Astrocyte of the hippocampus (primary cell): ENCODE measurements at regions not wholly inside any gene's neighbourhood (a gene's known extent, or its start where the extent isn't known, plus 50 kb on each side); places are given as distances from the start of the nearest gene placed in this dataset.
A peak's percentile ranks its signal among the peaks of the same experiment; 100 is the strongest.

Experiments used
- DNase-seq: peaks from one replicate; pipeline ENCODE4 v3.0.0; 2011; ENCODE audit warnings: low read depth, low spot score

DNA sequence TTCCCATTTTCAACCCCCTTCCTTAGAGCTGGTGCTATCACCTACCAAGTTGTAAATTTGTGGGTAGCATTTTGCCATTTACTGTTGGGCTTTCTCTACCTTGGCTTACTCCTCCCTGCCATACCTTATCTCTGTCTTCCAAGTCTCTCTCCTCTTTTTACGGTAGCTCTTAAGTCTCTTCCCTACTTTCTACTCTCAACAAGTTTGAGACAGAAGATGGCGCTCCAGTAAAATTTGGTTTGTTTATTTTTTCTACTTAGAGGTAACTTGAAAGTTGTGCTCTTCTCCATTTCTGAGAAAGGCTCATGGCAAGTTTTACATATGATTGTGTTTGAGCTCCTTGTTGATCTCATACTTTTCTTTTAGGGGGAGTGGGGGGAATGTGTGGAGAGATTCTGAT, 1508.1 kb downstream of the TECRL start:
- no peak for DNase-seq

- peak; percentile 8 for DNase-seq
Observed at GRCh38 chr4:62899646-62900364, 1509.4 kb downstream of the TECRL start.

- DNase-seq, result no peak
Observed at GRCh38 chr4:62898115-62898514, 1511.1 kb downstream of the TECRL start.

DNA sequence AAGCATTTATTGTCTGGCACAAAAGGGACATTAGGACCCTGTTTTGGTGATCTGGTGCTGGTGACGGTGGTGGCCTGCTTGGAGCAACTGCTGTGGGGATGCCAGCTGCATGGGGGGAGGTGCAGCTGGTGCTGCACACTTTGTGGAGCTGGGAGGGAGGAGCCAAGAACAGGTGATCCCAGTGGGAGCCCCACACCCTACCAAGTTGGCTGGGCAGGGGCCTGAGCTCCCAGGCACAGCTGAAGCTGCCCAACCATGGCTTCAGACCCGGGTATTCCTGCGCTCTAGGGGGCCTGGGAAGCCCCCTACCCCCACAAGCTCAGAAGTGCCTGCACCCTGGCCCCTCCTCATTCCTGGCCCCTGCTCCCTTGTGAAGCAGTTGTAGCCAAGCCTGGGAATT, 1512.5 kb downstream of the TECRL start:
- no peak for DNase-seq

- no peak for DNase-seq
Observed at GRCh38 chr4:62881901-62882300, 1527.3 kb downstream of the TECRL start.

GRCh38 chr4:62881210-62881609, 1528.0 kb downstream of the TECRL start:
- DNase-seq, result no peak

- DNase-seq, result no peak
Observed at GRCh38 chr4:62872856-62873255, 1536.4 kb downstream of the TECRL start.

DNA sequence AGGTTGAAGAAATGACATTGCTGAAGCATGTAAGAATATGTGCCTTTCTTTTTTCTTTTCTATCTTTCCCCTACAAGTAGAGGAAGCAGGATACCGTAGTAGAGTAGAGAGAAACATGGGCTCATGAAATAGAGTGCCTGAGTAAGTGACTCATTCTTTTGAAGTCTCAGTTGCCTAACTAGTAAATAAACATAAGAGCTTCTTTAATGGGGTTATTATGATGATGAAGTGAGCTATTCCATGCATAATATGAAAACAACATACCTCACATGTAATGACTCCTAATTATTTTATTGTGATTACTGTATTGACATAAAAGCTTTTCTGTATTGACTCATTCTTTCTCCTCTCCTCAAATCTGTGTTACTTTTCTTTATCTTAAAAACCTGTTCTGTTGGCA, 1538.2 kb downstream of the TECRL start:
- DNase-seq, result no peak

DNA sequence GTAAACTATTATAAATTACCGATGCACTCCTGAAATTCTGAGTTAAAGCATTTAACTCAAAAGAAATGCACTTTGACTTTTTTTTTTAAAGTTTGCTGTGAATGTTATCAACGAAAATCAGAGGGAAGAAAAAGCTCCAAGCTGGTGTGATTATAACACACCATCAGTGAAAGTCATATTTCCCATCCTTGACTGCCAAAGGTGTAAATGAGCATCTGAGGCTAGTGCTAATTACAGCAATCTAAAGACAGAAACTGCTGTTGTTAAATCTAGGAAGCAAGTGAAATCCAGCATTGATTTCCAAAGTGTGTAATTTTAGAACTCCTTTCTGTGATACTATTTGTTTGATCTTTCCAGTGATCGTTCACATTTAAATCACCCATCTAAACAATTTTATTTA, 1538.8 kb downstream of the TECRL start:
- no peak for DNase-seq

- DNase-seq, result no peak
Observed at GRCh38 chr4:62865261-62865660, 1544.0 kb downstream of the TECRL start.

DNA sequence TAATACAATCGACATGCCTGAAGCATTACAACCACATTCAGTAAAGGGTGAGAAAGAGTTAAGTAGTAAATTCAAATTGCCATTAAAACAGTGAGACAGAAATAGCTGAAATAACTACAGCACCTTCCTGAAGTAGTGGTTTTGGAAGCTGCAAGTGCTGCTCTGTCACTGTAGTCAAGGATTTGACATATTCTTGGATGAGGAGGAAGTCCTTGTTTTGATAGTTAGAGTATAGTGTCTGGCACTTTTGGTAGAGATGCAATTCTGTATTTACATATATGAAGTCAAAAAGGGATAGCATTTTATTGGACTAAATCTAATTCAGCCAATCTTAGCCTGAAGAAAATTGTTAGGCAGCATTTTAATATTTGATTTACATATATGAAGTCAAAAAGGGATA, 1559.6 kb downstream of the TECRL start:
- DNase-seq, result no peak

DNA sequence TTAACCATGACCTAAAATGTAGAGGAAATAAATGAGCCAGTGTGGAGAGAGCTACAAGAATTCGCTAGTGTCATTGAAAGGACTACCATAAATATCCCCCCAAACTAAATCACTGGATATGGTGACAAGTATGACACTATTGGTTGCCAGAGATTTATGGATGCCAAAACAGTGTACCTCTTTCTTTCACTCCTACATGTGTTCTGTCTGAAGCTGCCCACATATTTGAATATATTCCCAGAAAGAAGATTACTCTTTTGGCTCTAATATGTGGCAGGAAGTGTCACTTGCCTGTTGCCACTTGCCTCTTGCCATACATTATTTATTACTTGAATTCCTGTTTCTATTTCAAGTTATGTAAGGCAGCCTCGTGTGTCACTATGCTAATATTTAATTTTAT, 1573.6 kb downstream of the TECRL start:
- no peak for DNase-seq

DNA sequence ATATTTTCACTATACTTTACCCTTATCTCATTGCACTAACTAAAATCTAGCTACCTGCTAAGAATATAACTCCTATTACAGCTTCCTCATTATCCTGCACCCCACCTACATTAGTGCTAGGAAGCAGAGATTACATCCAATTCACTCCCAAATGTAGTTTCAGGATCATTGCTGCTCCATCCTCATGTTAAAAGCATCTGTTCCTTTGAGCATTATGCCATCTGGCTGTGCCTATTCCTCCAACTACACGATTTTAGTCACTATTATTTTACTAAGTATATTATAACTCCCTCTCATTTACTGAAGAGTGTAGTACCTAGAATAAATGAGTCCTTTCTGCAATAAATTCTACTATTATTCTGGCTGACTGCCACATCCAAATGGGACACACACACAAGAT, 1586.9 kb downstream of the TECRL start:
- no peak for DNase-seq

DNA sequence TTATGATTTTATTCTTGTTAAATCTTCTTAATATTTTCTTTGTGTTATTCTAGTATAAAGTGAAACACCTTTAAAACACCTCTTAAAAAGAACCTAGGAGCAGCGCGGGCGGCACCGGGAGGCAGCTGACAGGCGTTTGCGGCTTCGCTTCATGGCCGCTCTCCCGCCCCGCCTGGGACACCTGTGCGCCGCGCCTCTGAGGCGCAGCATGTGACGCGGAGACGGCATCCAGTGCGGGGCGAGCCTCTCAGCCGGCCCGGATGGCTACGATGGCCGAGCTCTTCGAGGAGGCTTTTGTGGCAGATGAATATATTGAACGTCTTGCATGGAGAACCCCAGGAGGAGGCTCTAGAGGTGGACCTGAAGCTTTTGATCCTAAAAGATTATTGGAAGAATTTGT, 1592.7 kb downstream of the TECRL start:
- no peak for DNase-seq

DNA sequence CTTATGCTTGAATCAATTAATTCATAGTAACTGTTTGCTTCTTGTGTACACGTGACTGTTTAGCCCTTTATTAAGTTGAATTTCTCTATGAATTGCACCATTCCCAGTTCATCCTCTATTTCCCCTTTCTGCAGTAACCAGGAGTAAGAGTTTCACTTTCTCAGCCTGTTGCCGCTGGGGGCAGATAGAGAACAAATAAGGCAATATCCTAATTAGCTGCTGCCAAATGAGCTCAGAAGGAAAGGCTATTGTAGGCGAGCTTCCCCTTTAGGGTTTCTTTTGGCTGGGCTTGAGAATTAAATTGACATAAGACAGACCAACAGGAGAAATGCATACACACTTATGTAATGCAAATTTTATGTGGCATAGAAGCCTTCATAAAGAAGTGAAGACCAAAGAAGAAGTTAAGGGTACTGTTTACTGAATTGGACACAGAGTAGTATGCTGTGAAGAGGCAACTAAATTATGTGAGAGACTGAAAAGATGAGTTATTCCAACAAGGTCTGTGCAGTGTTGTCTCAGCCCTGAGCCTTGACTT, 1594.7 kb downstream of the TECRL start:
- DNase-seq, result no peak

DNA sequence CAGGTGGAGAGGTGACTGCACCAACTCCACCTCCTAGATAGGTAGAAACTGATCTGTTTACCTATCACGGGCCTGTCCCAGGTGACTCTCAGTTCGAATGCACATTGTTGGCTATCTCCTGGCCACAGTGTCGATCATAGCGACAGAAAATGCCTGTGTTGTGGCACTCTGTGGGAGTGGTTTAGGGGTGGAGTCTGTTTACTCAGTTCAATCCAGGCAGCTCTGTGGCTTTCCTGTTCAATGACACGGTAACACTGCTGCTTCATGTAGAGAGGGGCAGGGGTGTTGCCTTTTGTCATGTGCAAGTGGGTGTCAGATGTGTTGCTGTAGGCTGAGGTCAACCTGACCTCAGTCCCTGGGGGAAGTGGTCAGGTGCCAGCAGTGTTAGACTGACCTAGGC, 1602.4 kb downstream of the TECRL start:
- DNase-seq, result no peak

GRCh38 chr4:62804075-62804474, 1603.9 kb downstream of the ADGRL3 start:
- DNase-seq, result no peak

DNA sequence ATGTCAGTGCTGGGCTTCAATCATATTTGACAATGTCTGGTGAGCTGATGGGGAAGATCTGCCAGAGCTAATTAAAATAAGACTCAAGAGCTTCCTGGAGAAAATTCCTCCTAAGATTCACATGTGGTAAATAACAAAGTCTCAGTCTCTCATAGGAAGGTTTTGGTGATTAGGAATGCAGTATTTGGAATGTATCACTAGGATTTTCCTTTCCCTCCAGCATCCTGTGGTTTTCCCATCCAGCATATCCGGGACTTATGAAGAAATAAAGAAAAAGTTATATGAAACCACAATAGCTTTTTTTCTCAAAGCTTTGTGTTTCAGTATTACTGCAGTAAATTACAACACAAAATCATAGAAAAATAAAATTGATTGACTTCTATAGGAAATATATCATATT, 1597.1 kb downstream of the ADGRL3 start:
- DNase-seq, result peak; percentile 1

- DNase-seq, result no peak
Observed at GRCh38 chr4:62791386-62791785, 1591.3 kb downstream of the ADGRL3 start.

GRCh38 chr4:62771983-62772557, 1571.9 kb downstream of the ADGRL3 start:
- no peak for DNase-seq

DNA sequence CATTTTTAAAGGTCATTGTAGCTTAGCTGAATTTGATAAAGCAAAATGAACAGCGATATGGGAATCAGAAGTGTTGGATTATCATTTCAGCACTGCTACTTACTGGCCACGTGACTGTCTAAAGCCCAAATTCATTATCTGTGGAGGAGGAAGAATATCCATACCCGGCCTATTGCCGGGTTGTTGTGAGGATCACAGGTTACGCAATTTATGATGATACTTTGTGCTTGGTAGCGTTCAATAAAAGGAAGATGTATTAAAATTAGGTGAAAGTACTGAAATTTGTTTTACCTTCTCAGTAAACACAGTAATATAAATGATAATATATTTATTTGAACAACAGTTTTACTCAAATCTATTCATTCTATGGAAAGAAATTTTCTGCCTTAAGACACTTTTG, 1540.2 kb downstream of the ADGRL3 start:
- DNase-seq, result no peak

DNA sequence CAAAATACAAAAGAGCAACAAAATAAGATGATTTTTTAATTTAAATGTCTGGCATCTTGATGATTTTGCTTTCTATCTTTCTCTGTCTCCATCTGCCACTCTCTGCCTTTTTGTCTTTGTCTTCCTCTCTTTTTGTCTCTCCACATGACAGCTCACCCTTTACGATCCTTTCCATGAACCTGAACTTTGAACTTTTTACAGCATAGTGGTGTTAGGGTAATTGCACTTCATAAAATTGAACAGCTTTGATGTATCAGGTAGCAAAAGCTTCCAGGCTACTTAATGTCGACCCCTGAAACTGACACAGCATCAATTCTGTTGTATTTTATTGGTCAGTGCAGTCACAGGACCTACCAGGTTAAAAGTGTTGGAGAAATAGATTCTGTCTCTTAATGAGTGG, 1517.0 kb downstream of the ADGRL3 start:
- no peak for DNase-seq

DNA sequence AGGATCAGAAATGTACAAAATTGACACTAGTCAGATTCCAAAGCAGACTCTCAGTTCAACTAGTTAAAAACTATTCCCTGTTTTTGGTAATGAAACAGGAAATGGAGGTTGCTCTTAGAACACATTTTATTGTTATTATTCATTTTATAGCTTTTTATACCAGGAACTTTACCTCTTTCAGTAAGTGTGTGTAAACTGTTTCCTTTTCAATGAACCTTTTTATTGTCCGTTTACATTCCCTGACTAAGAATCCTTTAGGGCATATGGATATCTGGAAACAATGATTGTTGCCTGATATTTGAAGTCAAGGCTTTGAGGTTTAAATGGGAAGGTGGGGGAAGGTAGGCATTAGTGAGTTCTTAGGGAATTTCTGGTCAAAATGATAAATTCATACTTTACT, 1511.4 kb downstream of the ADGRL3 start:
- DNase-seq, result no peak
